ENCODE measurements at regions not wholly inside any gene's neighbourhood (a gene's known extent, or its start where the extent isn't known, plus 50 kb on each side); places are given as distances from the start of the nearest gene placed in this dataset.
"Not testable (repeated sequence)": the region's sequence is repeated elsewhere in the genome, so short reads cannot be mapped to it uniquely, and the experiment has no call there.

- not testable (repeated sequence) for DNase-seq
These were observed 70.2 kb downstream of the LGALS9C start for GRCh38 chr17:18546514-18547398.

- DNase-seq = not testable (repeated sequence)
These were observed 80.5 kb downstream of the LGALS9C start for GRCh38 chr17:18557086-18557485.

GRCh38 chr17:18563381-18564098 is 80.7 kb downstream of the TBC1D28 start:
- not testable (repeated sequence) for DNase-seq

- peak; percentile 62 for DNase-seq
These were observed 80.1 kb downstream of the TBC1D28 start for GRCh38 chr17:18564099-18564448.

- peak; percentile 19 for DNase-seq
These were observed 75.8 kb downstream of the TBC1D28 start for GRCh38 chr17:18568108-18568995.

- peak; percentile 10 for DNase-seq
These were observed 74.7 kb downstream of the TBC1D28 start for GRCh38 chr17:18569489-18569913.

GRCh38 chr17:18572536-18572935 is 71.7 kb downstream of the TBC1D28 start:
- not testable (repeated sequence) for DNase-seq

GRCh38 chr17:18574137-18574536 is 70.1 kb downstream of the TBC1D28 start:
- peak; percentile 62 for DNase-seq

All from fibroblast of skin of scalp (primary cell).